ENCODE measurements at regions not wholly inside any gene's neighbourhood (a gene's known extent, or its start where the extent isn't known, plus 50 kb on each side); places are given as distances from the start of the nearest gene placed in this dataset.

GRCh38 chr3:72666447-72666755 is 181.8 kb downstream of the SHQ1 start:
- Histone ChIP-seq H3K9ac (ENCODE audit: low read depth, low read length) (no peak overlapping the region), H2BK120ac (ENCODE audit: low read depth, low read length) (no peak overlapping the region), H2BK15ac (ENCODE audit: low read depth, low read length) (no peak overlapping the region), H2AK5ac (ENCODE audit: low read depth, low read length) (no peak overlapping the region), H3K4me1 (ENCODE audit: control insufficient read depth, insufficient read depth, low read length) (no peaks in the 10 kb centered on the region), H3K4me2 (ENCODE audit: low read depth, low read length) (no peak overlapping the region), H3K23ac (ENCODE audit: low read depth, low read length) (no peak overlapping the region), H4K5ac (ENCODE audit: low read depth, low read length) (no peak overlapping the region), H2BK5ac (ENCODE audit: low read depth, low read length, poor library complexity, severe bottlenecking) (no peak overlapping the region), H3K56ac (ENCODE audit: extremely low read depth, insufficient read depth, low read length) (no peak overlapping the region), H2AK9ac (replicated peaks; ENCODE audit: low read depth, low read length, poor library complexity) (no peak overlapping the region), H3K4ac (ENCODE audit: low read depth, low read length) (no peak overlapping the region), H2AFZ (replicated peaks; ENCODE audit: low read length, poor library complexity) (no peak overlapping the region), H4K91ac (ENCODE audit: insufficient read depth, low read depth, low read length) (no peak overlapping the region), H4K8ac (ENCODE audit: low read depth in 2 of 2, low read length in 2 of 2) (no peak overlapping the region), H3K18ac (ENCODE audit: low read depth, low read length) (no peak overlapping the region), H3K14ac (replicated peaks; ENCODE audit: low read depth, low read length) (no peak overlapping the region), H3K27me3 (ENCODE audit: control insufficient read depth, insufficient read depth, low read length) (peaks cover 4% of the 10 kb centered on the region; the same call in 1 of the 2 replicates), H3K9me3 (ENCODE audit: control insufficient read depth, insufficient read depth, low read length) (no peaks in the 10 kb centered on the region), H2BK20ac (ENCODE audit: low read depth, low read length) (no peak overlapping the region), H3K4me3 (ENCODE audit: insufficient read depth, low read depth, low read length) (no peak overlapping the region), H3K36me3 (ENCODE audit: control insufficient read depth, insufficient read depth, low read length) (no peaks in the 10 kb centered on the region), H3K27ac (ENCODE audit: insufficient read depth, low read length) (no peak overlapping the region), H3K9me1 (ENCODE audit: insufficient read depth, low read length) (no peaks in the 10 kb centered on the region), H4K20me1 (ENCODE audit: insufficient read depth, low read length) (no peaks in the 10 kb centered on the region), H3K79me1 (ENCODE audit: low read depth in 1 of 2, low read length in 2 of 2) (no peaks in the 10 kb centered on the region)
- intact Hi-C loops (cut with micrococcal nuclease) (loop anchor here (2.0 to 5.0 kb wide), 2 partner anchors 154 to 266 kb away; no protein-coding TSS in a partner anchor), dilution Hi-C loops (cut with HindIII; ENCODE audit: low sequenced_read_pairs, unreplicated experiment) (no loop called here), in situ Hi-C loops (cut with MboI; ENCODE audit: low sequenced_read_pairs) (no loop called here)
- TF ChIP-seq USF2 (IDR thresholded peaks at IDR 0.05; ENCODE audit: low read depth, low read length) (no peak), CHD1 (IDR thresholded peaks at IDR 0.05; ENCODE audit: low read depth, low read length) (no peak), CTCF (conservative IDR thresholded peaks at IDR 0.05; ENCODE audit: low read depth, low read length) (no peak), RAD21 (IDR thresholded peaks at IDR 0.05; ENCODE audit: low read length) (no peak), MAZ (IDR thresholded peaks at IDR 0.05; ENCODE audit: borderline replicate concordance, low read depth, low read length) (no peak), BHLHE40 (IDR thresholded peaks at IDR 0.05; ENCODE audit: low read depth, low read length) (no peak)
- ChIA-PET POLR2A (ENCODE audit: unreplicated experiment) (no interaction called here), CTCF (interaction anchor here (0.8 to 1.4 kb wide), 2 partner anchors 13 to 369 kb away, joined by 3 read pairs; no protein-coding TSS in a partner anchor)
- no CpG with 5 or more reads among the region's 3 CpGs for WGBS, 2 experiments (ENCODE audit: extremely low coverage in 2 of 2, insufficient read length in 1 of 2)
- ATAC-seq (ENCODE audit: low read depth) (no peak), DNase-seq (no peak)
- BruUV-seq (replicated peaks) = no TSS peak

All from IMR-90 (cell line).